ENCODE measurements at regions not wholly inside any gene's neighbourhood (a gene's known extent, or its start where the extent isn't known, plus 50 kb on each side); places are given as distances from the start of the nearest gene placed in this dataset.

GRCh38 chr9:80163889-80164288, 592.1 kb downstream of the TLE4 start (continued):
- TF ChIP-seq POU5F1 (IDR thresholded peaks at IDR 0.05; ENCODE audit: low read depth, low read length) (no peak), YY1 (IDR thresholded peaks at IDR 0.05; ENCODE audit: low read depth, low read length) (no peak), SIRT6 (IDR thresholded peaks at IDR 0.05; ENCODE audit: low read length) (no peak)
